Endodermal cell (in vitro differentiated cells): ENCODE measurements at regions not wholly inside any gene's neighbourhood (a gene's known extent, or its start where the extent isn't known, plus 50 kb on each side); places are given as distances from the start of the nearest gene placed in this dataset.

Experiments used
- DNase-seq: peaks from one replicate; pipeline ENCODE4 v3.0.0-alpha.2; 2017
- H3K27ac ChIP-seq: 2 replicates; pipeline ENCODE4 v1.5.1; 2013; ENCODE audit warnings: mild to moderate bottlenecking, low read depth, low read length, moderate library complexity
- H3K27me3 ChIP-seq: 2 replicates; pipeline ENCODE4 v1.6.1; 2013; ENCODE audit warnings: mild to moderate bottlenecking, low read length, moderate library complexity; ENCODE audit not compliant: insufficient read depth, control insufficient read depth, poor library complexity, severe bottlenecking
- H3K36me3 ChIP-seq: 2 replicates; pipeline ENCODE4 v1.7.0; 2013; ENCODE audit warnings: mild to moderate bottlenecking, low read length, moderate library complexity; ENCODE audit not compliant: control insufficient read depth, insufficient read depth
- H3K4me1 ChIP-seq: one replicate; pipeline ENCODE4 v1.7.0; 2013; ENCODE audit warnings: low read length; ENCODE audit not compliant: control insufficient read depth, insufficient read depth
- H3K4me3 ChIP-seq: 2 replicates; pipeline ENCODE4 v1.5.1; 2013; ENCODE audit warnings: mild to moderate bottlenecking, low read length, moderate library complexity
- H3K9ac ChIP-seq: 2 replicates; pipeline ENCODE4 v1.6.1; 2013; ENCODE audit warnings: mild to moderate bottlenecking, low read length, moderate library complexity; ENCODE audit not compliant: poor library complexity, severe bottlenecking; ENCODE audit errors: extremely low read depth
- H3K9me3 ChIP-seq: 2 replicates; pipeline ENCODE4 v1.6.1; 2013; ENCODE audit warnings: mild to moderate bottlenecking, low read length, moderate library complexity; ENCODE audit not compliant: control insufficient read depth
- H3K27ac Mint-ChIP-seq: 2 replicates; pipeline ENCODE4 v1.8.0; 2020; ENCODE audit warnings: mixed read lengths
- H3K27me3 Mint-ChIP-seq: 2 replicates; pipeline ENCODE4 v1.8.0; 2021; ENCODE audit warnings: mild to moderate bottlenecking, mixed read lengths; ENCODE audit not compliant: insufficient read depth
- H3K36me3 Mint-ChIP-seq: 2 replicates; pipeline ENCODE4 v1.8.0; 2020; ENCODE audit warnings: low read depth, mixed read lengths
- H3K4me1 Mint-ChIP-seq: 2 replicates; pipeline ENCODE4 v1.8.0; 2020; ENCODE audit warnings: mixed read lengths
- H3K4me3 Mint-ChIP-seq: 2 replicates; pipeline ENCODE4 v1.8.0; 2020; ENCODE audit warnings: mild to moderate bottlenecking, moderate library complexity, mixed read lengths
- H3K9me3 Mint-ChIP-seq: 2 replicates; pipeline ENCODE4 v1.8.0; 2020; ENCODE audit warnings: mild to moderate bottlenecking, mixed read lengths
- WGBS, 2 experiments: methylation state at CpG; one replicate each; pipeline versions ENCODE4 v1.1.5 to v1.1.7; 2013; ENCODE audit warnings: missing lambda C conversion rate in 2 of 2, mixed read lengths in 1 of 2; ENCODE audit not compliant: insufficient coverage in 1 of 2, insufficient read length in 1 of 2; 5-methylcytosine and 5-hydroxymethylcytosine counted together
- TF ChIP-seq, protein P1 (sequence below): fragments of 200-600 bp; sonication (generic); conservative IDR thresholded peaks from 2 replicates; pipeline ENCODE4 v1.5.0; 2021; ENCODE audit warnings: antibody characterized with exemption, mild to moderate bottlenecking

DNA sequence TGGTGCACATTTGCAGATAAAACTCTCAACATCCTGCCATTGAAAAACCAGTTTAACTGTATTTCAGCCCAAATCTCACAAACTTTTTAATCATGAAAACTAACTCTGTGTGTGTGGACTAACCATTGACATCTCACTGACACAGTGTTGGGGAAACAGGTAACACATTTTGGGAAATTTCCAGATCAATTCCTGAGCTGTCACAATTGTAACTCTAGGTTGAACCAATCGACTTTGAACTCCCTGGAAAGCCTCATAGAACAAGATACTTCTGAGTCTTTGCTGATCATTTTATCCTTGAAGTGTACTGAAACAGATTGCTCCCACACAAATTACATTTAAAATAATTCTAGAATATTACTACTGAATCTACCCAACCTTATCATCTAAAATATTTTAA is 667.9 kb upstream of the NR2F2 start:
- no peak overlapping the region for H3K9ac ChIP-seq
- H3K4me1 ChIP-seq: no peaks in the 10 kb centered on the region
- no peak overlapping the region for H3K4me3 ChIP-seq
- no peaks in the 10 kb centered on the region for H3K9me3 Mint-ChIP-seq
- no peaks in the 10 kb centered on the region for H3K27me3 ChIP-seq
- no peak overlapping the region for H3K27ac Mint-ChIP-seq
- H3K36me3 Mint-ChIP-seq: no peaks in the 10 kb centered on the region
- TF ChIP-seq, protein P1, sequence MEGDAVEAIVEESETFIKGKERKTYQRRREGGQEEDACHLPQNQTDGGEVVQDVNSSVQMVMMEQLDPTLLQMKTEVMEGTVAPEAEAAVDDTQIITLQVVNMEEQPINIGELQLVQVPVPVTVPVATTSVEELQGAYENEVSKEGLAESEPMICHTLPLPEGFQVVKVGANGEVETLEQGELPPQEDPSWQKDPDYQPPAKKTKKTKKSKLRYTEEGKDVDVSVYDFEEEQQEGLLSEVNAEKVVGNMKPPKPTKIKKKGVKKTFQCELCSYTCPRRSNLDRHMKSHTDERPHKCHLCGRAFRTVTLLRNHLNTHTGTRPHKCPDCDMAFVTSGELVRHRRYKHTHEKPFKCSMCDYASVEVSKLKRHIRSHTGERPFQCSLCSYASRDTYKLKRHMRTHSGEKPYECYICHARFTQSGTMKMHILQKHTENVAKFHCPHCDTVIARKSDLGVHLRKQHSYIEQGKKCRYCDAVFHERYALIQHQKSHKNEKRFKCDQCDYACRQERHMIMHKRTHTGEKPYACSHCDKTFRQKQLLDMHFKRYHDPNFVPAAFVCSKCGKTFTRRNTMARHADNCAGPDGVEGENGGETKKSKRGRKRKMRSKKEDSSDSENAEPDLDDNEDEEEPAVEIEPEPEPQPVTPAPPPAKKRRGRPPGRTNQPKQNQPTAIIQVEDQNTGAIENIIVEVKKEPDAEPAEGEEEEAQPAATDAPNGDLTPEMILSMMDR: no peak
- 68 to 100% methylated on average over 1 of the region's 1 CpG for WGBS, 2 experiments
- peaks cover 10% of the 10 kb centered on the region for H3K4me1 Mint-ChIP-seq
- no peaks in the 10 kb centered on the region for H3K9me3 ChIP-seq
- no peaks in the 10 kb centered on the region for H3K36me3 ChIP-seq
- H3K27me3 Mint-ChIP-seq: no peaks in the 10 kb centered on the region
- no peak overlapping the region for H3K4me3 Mint-ChIP-seq
- DNase-seq: no peak
- no peak overlapping the region for H3K27ac ChIP-seq

DNA sequence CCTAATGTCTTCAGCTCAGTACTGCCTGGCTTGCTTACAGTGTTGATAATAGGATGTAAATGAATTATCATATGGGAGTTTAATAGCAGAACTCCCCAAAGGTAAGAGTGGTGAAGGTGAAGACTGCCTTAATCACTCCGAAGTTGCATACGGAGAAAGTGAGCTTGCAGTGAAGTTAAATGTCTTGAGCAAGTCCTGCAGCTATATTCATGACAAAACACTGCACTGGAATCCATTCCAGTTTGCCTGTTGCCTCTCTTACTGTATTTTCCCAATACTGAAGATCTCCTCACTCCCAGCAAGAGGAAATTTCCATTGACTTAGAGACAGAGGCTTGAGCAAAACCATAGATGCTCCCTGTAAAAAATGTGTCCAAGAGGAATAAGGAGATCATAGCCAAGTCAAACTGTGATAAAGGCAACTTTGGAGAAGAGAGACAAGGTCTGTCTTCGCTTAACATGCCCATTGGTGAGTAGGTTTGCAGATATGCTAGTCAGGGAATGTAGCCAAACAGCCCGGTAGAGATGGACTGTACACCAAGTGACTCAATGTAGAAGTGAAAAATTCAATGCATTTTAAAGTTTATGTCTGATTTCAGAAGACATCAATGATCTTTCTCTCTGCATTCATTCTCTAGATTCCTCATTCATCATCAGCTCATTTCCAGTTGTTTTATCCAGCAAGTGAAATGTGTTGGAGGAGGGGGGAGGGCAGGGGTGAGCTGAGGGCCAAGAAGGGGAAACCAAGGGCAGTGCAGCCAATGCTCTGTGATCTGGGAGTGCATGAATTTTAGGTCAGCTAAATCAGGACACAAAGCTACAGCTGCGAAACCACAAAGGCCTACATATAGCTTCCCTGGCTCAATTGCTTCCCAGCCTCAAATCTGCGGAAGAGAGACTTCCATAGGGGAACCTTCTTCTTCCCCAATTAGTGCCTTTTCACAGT is 667.1 kb upstream of the NR2F2 start:
- WGBS, 2 experiments: 94 to 98% methylated on average over 4 to 6 of the region's 6 CpGs
- H3K27ac ChIP-seq: no peak overlapping the region
- TF ChIP-seq, protein P1: no peak
- H3K27me3 Mint-ChIP-seq: no peaks in the 10 kb centered on the region
- no peaks in the 10 kb centered on the region for H3K4me1 ChIP-seq
- no peaks in the 10 kb centered on the region for H3K36me3 Mint-ChIP-seq
- no peaks in the 10 kb centered on the region for H3K9me3 Mint-ChIP-seq
- H3K9ac ChIP-seq: no peak overlapping the region
- H3K27me3 ChIP-seq: no peaks in the 10 kb centered on the region
- no peaks in the 10 kb centered on the region for H3K36me3 ChIP-seq
- H3K4me1 Mint-ChIP-seq: peaks cover 13% of the 10 kb centered on the region
- no peak overlapping the region for H3K4me3 ChIP-seq
- no peak overlapping the region for H3K4me3 Mint-ChIP-seq
- no peak for DNase-seq
- no peak overlapping the region for H3K27ac Mint-ChIP-seq
- H3K9me3 ChIP-seq: no peaks in the 10 kb centered on the region

DNA sequence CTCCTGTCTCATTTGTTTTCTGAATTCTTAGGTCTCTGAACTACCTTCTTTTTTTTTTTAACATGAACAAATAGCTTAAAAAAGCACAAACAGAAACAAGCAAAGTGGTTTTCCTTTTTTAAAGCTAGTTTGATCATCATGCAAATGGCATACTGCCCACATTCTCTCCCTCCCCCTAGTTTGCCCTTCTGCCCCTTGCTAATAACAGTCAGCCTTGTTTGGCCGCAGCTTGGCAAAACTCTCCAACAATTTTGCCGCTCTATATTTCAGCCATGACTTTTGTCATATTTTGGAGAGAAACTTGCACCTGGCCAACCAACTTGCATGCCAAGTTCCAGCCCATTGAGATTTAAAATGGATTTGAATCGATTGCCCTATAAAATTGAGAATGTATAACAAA is 666.0 kb upstream of the NR2F2 start:
- Mint-ChIP-seq H3K9me3 (no peaks in the 10 kb centered on the region), H3K4me1 (peaks cover 13% of the 10 kb centered on the region), H3K4me3 (no peak overlapping the region), H3K27me3 (no peaks in the 10 kb centered on the region), H3K27ac (no peak overlapping the region), H3K36me3 (no peaks in the 10 kb centered on the region)
- no peaks in the 10 kb centered on the region for H3K4me1 ChIP-seq
- DNase-seq: no peak
- H3K4me3 ChIP-seq: no peak overlapping the region
- 92 to 100% methylated on average over 1 to 3 of the region's 3 CpGs for WGBS, 2 experiments
- H3K27ac ChIP-seq: no peak overlapping the region
- H3K9me3 ChIP-seq: no peaks in the 10 kb centered on the region
- TF ChIP-seq, protein P1: no peak
- no peak overlapping the region for H3K9ac ChIP-seq
- H3K27me3 ChIP-seq: no peaks in the 10 kb centered on the region
- H3K36me3 ChIP-seq: no peaks in the 10 kb centered on the region
